NCI-H1105 (cell line): ENCODE measurements at regions not wholly inside any gene's neighbourhood (a gene's known extent, or its start where the extent isn't known, plus 50 kb on each side); places are given as distances from the start of the nearest gene placed in this dataset.

ENCODE experiments used
- DNase-seq: peaks from one replicate; lab custom pipeline; 2025; lab: John Stamatoyannopoulos, UW

- DNase-seq, result peak; percentile 85
Measured at GRCh38 chr12:30874455-30875321, 51.9 kb upstream of the TSPAN11 start.

GRCh38 chr12:30870491-30871265 is 55.9 kb upstream of the TSPAN11 start:
- no peak for DNase-seq

GRCh38 chr12:30867415-30867814 is 59.1 kb upstream of the TSPAN11 start:
- DNase-seq, result no peak

GRCh38 chr12:30866256-30866655 is 60.3 kb upstream of the TSPAN11 start:
- no peak for DNase-seq

GRCh38 chr12:30863839-30864238 is 62.7 kb upstream of the TSPAN11 start:
- no peak for DNase-seq

GRCh38 chr12:30862486-30862885 is 64.1 kb upstream of the TSPAN11 start:
- DNase-seq, result no peak

- DNase-seq, result no peak
Measured at GRCh38 chr12:30859226-30859625, 67.3 kb upstream of the TSPAN11 start.

GRCh38 chr12:30858471-30858870 is 68.1 kb upstream of the TSPAN11 start:
- DNase-seq, result no peak

- no peak for DNase-seq
Measured at GRCh38 chr12:30853561-30854133, 72.9 kb upstream of the TSPAN11 start.

GRCh38 chr12:30850684-30851083 is 75.9 kb upstream of the TSPAN11 start:
- no peak for DNase-seq

- DNase-seq, result peak; percentile 41
Measured at GRCh38 chr12:30847259-30847658, 79.3 kb upstream of the TSPAN11 start.

GRCh38 chr12:30846776-30847175 is 79.8 kb upstream of the TSPAN11 start:
- DNase-seq, result no peak

GRCh38 chr12:30845676-30846075 is 80.9 kb upstream of the TSPAN11 start:
- no peak for DNase-seq

- DNase-seq, result no peak
Measured at GRCh38 chr12:30843211-30843610, 83.3 kb upstream of the TSPAN11 start.

- DNase-seq, result no peak
Measured at GRCh38 chr12:30840715-30841114, 85.8 kb upstream of the TSPAN11 start.

- DNase-seq, result no peak
Measured at GRCh38 chr12:30839643-30840220, 85.0 kb upstream of the CAPRIN2 start.

- DNase-seq, result no peak
Measured at GRCh38 chr12:30837595-30837994, 82.8 kb upstream of the CAPRIN2 start.

GRCh38 chr12:30836656-30837445 is 82.1 kb upstream of the CAPRIN2 start:
- no peak for DNase-seq

GRCh38 chr12:30835216-30835615 is 80.5 kb upstream of the CAPRIN2 start:
- no peak for DNase-seq

- DNase-seq, result no peak
Measured at GRCh38 chr12:30830751-30831150, 76.0 kb upstream of the CAPRIN2 start.

GRCh38 chr12:30829876-30830275 is 75.1 kb upstream of the CAPRIN2 start:
- no peak for DNase-seq

GRCh38 chr12:30828686-30829085 is 73.9 kb upstream of the CAPRIN2 start:
- DNase-seq, result no peak
